Gastroesophageal sphincter (tissue), 4 donors: ENCODE measurements at regions not wholly inside any gene's neighbourhood (a gene's known extent, or its start where the extent isn't known, plus 50 kb on each side); places are given as distances from the start of the nearest gene placed in this dataset.
"Not testable (repeated sequence)": the region's sequence is repeated elsewhere in the genome, so short reads cannot be mapped to it uniquely, and the experiment has no call there.

Experiments used
- ATAC-seq: fragments of 150-250 bp; one replicate; pipeline ENCODE4 v1.9.1; 2016; ENCODE audit warnings: mild to moderate bottlenecking, moderate library complexity
- H3K27ac ChIP-seq, 4 donors: fragments of 200-600 bp; sonication (generic) in 3 of 4; 1 replicate in 3 of 4; 2 replicates in 1 of 4; pipeline ENCODE4 v1.5.1; 2016 to 2019
- H3K27me3 ChIP-seq: fragments of 200-600 bp; sonication (generic); one replicate; pipeline ENCODE4 v1.5.1; 2019
- H3K36me3 ChIP-seq, 2 donors: fragments of 200-600 bp; sonication (generic); one replicate each; pipeline ENCODE4 v1.5.1; 2019; ENCODE audit warnings: control low read depth in 1 of 2
- H3K4me1 ChIP-seq, 3 donors: fragments of 200-600 bp; sonication (generic); 1 replicate in 2 of 3; 2 replicates in 1 of 3; pipeline ENCODE4 v1.5.1; 2016 to 2019; ENCODE audit warnings: control low read depth in 2 of 3
- H3K4me3 ChIP-seq, 2 donors: fragments of 200-600 bp; sonication (generic); one replicate each; pipeline ENCODE4 v1.5.1; 2019; ENCODE audit warnings: mild to moderate bottlenecking in 1 of 2, moderate library complexity in 1 of 2
- H3K9me3 ChIP-seq, 3 donors: fragments of 200-600 bp; sonication (generic); one replicate each; pipeline ENCODE4 v1.5.1; 2017 to 2019; ENCODE audit warnings: control low read depth in 2 of 3
- WGBS, 2 donors: methylation state at CpG; one replicate each; pipeline ENCODE4 v1.1.5; 2018; ENCODE audit warnings: low coverage in 1 of 2; 5-methylcytosine and 5-hydroxymethylcytosine counted together

GRCh38 chr4:118442115-118442837 lies 89.5 kb upstream of the PRSS12 start:
- not testable (repeated sequence) for H3K9me3 ChIP-seq, H3K4me1 ChIP-seq, ATAC-seq, H3K27ac ChIP-seq, H3K27me3 ChIP-seq, H3K36me3 ChIP-seq, H3K4me3 ChIP-seq
- WGBS, 2 donors, result 90% methylated on average over 5 of the region's 8 CpGs; no CpG with 5 or more reads in 1 of the 2 donors

- not testable (repeated sequence) for ATAC-seq, H3K4me1 ChIP-seq, H3K4me3 ChIP-seq, H3K27ac ChIP-seq, H3K27me3 ChIP-seq, H3K9me3 ChIP-seq, H3K36me3 ChIP-seq
- WGBS, 2 donors, result 83 to 100% methylated on average over 1 of the region's 3 CpGs
These were observed 94.6 kb upstream of the PRSS12 start for GRCh38 chr4:118447397-118447796.

GRCh38 chr4:118454857-118455256 lies 102.1 kb upstream of the PRSS12 start:
- WGBS, 2 donors, result 30% methylated on average over 1 of the region's 1 CpG; no CpG with 5 or more reads in 1 of the 2 donors
- H3K4me1 ChIP-seq, H3K27me3 ChIP-seq, H3K27ac ChIP-seq, ATAC-seq, H3K36me3 ChIP-seq, H3K4me3 ChIP-seq, H3K9me3 ChIP-seq: not testable (repeated sequence)

- not testable (repeated sequence) for H3K27me3 ChIP-seq, H3K9me3 ChIP-seq, H3K27ac ChIP-seq, H3K4me1 ChIP-seq, H3K36me3 ChIP-seq, ATAC-seq, H3K4me3 ChIP-seq
- 81 to 89% methylated on average over 4 of the region's 5 CpGs for WGBS, 2 donors
These were observed 108.6 kb upstream of the PRSS12 start for GRCh38 chr4:118461435-118461834.

- ATAC-seq, H3K27ac ChIP-seq, H3K27me3 ChIP-seq, H3K4me3 ChIP-seq, H3K36me3 ChIP-seq, H3K9me3 ChIP-seq, H3K4me1 ChIP-seq: not testable (repeated sequence)
- WGBS, 2 donors, result 40 to 55% methylated on average over 1 to 2 of the region's 2 CpGs
These were observed 113.0 kb upstream of the PRSS12 start for GRCh38 chr4:118465831-118466230.

GRCh38 chr4:118474001-118474626 lies 121.3 kb upstream of the PRSS12 start:
- not testable (repeated sequence) for H3K27ac ChIP-seq, H3K27me3 ChIP-seq, H3K36me3 ChIP-seq, ATAC-seq, H3K4me1 ChIP-seq, H3K4me3 ChIP-seq, H3K9me3 ChIP-seq
- WGBS, 2 donors, result 52 to 90% methylated on average over 2 of the region's 3 CpGs

GRCh38 chr4:118474771-118475170 lies 122.0 kb upstream of the PRSS12 start:
- H3K36me3 ChIP-seq, H3K27me3 ChIP-seq, H3K4me1 ChIP-seq, H3K4me3 ChIP-seq, ATAC-seq, H3K9me3 ChIP-seq, H3K27ac ChIP-seq: not testable (repeated sequence)

GRCh38 chr4:118475901-118476300 lies 123.1 kb upstream of the PRSS12 start:
- H3K4me1 ChIP-seq, H3K9me3 ChIP-seq, H3K36me3 ChIP-seq, H3K27me3 ChIP-seq, H3K27ac ChIP-seq, ATAC-seq, H3K4me3 ChIP-seq: not testable (repeated sequence)
- WGBS, 2 donors, result 19 to 25% methylated on average over 2 to 3 of the region's 3 CpGs

- not testable (repeated sequence) for ATAC-seq, H3K4me1 ChIP-seq, H3K9me3 ChIP-seq, H3K36me3 ChIP-seq, H3K27me3 ChIP-seq, H3K27ac ChIP-seq, H3K4me3 ChIP-seq
These were observed 125.0 kb upstream of the PRSS12 start for GRCh38 chr4:118477826-118478225.

- not testable (repeated sequence) for H3K4me3 ChIP-seq, ATAC-seq, H3K9me3 ChIP-seq, H3K36me3 ChIP-seq, H3K27me3 ChIP-seq, H3K27ac ChIP-seq, H3K4me1 ChIP-seq
- WGBS, 2 donors, result 52 to 56% methylated on average over 3 of the region's 3 CpGs
These were observed 133.1 kb upstream of the PRSS12 start for GRCh38 chr4:118485801-118486314.

- not testable (repeated sequence) for H3K4me3 ChIP-seq, H3K27ac ChIP-seq, H3K27me3 ChIP-seq, H3K36me3 ChIP-seq, ATAC-seq, H3K9me3 ChIP-seq, H3K4me1 ChIP-seq
- 67 to 76% methylated on average over 2 to 4 of the region's 4 CpGs for WGBS, 2 donors
These were observed 140.2 kb upstream of the PRSS12 start for GRCh38 chr4:118492963-118493362.

- H3K4me1 ChIP-seq, H3K4me3 ChIP-seq, H3K27me3 ChIP-seq, H3K9me3 ChIP-seq, H3K36me3 ChIP-seq, H3K27ac ChIP-seq, ATAC-seq: not testable (repeated sequence)
- 86 to 89% methylated on average over 5 to 6 of the region's 6 CpGs for WGBS, 2 donors
These were observed 141.6 kb upstream of the PRSS12 start for GRCh38 chr4:118494437-118494836.

GRCh38 chr4:118502967-118503366 lies 150.2 kb upstream of the PRSS12 start:
- H3K4me1 ChIP-seq, ATAC-seq, H3K27ac ChIP-seq, H3K4me3 ChIP-seq, H3K27me3 ChIP-seq, H3K9me3 ChIP-seq, H3K36me3 ChIP-seq: not testable (repeated sequence)
- WGBS, 2 donors, result 48 to 60% methylated on average over 2 to 5 of the region's 5 CpGs

GRCh38 chr4:118504927-118505326 lies 152.1 kb upstream of the PRSS12 start:
- H3K36me3 ChIP-seq, H3K9me3 ChIP-seq, ATAC-seq, H3K27ac ChIP-seq, H3K27me3 ChIP-seq, H3K4me1 ChIP-seq, H3K4me3 ChIP-seq: not testable (repeated sequence)
